ENCODE measurements at regions not wholly inside any gene's neighbourhood (a gene's known extent, or its start where the extent isn't known, plus 50 kb on each side); places are given as distances from the start of the nearest gene placed in this dataset.
A peak's percentile ranks its signal among the peaks of the same experiment; 100 is the strongest.

DNA sequence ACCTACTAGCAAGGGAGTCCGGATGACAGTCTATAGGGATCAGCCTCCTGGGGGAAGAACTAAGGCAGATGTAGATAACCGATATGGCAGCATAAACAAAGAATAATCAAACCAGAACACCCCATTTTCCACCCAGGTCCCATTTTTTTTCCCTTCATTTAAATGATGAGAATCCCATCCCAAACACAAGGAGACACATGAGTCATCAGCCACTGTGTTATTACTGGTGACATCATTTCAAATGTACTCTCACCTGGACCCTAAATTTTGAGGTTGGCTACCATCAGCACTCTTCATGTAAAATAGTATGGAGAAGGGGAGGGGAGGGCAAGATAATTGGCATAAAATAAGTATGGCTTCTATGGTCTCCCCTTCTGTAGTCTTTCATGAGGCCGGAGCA, 108.9 kb upstream of the GUCA2B start:
- Mint-ChIP-seq H3K27me3 (ENCODE audit: low read depth) (peaks cover 14% of the 10 kb centered on the region), H3K9me3 (no peaks in the 10 kb centered on the region), H3K36me3 (ENCODE audit: low read depth) (no peaks in the 10 kb centered on the region), H3K4me3 (ENCODE audit: low read depth) (no peak overlapping the region), H3K27ac (no peak overlapping the region), H3K4me1 (ENCODE audit: low read depth) (no peaks in the 10 kb centered on the region)
- intact Hi-C loops (cut with micrococcal nuclease): no loop called here
- no peak for DNase-seq (ENCODE audit: low spot score)

DNA sequence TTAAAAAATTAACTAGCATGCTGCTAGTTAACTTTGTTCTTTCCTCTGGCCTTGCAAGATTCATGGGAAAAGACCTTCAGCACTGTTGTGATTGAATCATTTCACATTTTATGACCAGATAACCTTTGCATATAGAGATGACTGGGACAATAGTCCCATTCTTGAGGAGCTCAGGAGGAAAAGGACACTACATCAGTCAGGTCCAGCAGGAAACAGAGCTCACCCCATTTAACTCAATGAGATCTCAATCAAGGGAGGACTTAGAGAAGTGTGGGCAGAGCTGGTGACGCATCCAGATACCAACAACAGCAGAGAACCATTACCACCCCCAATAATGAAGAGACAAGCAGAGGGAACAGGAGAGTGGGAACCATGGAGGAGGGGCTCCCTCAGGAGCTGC, 109.4 kb upstream of the GUCA2B start:
- DNase-seq (ENCODE audit: low spot score): no peak
- H3K27ac Mint-ChIP-seq: no peak overlapping the region
- H3K4me1 Mint-ChIP-seq (ENCODE audit: low read depth): no peaks in the 10 kb centered on the region
- H3K27me3 Mint-ChIP-seq (ENCODE audit: low read depth): peaks cover 9% of the 10 kb centered on the region
- no peaks in the 10 kb centered on the region for H3K9me3 Mint-ChIP-seq
- H3K4me3 Mint-ChIP-seq (ENCODE audit: low read depth): no peak overlapping the region
- intact Hi-C loops (cut with micrococcal nuclease): no loop called here
- H3K36me3 Mint-ChIP-seq (ENCODE audit: low read depth): no peaks in the 10 kb centered on the region

DNA sequence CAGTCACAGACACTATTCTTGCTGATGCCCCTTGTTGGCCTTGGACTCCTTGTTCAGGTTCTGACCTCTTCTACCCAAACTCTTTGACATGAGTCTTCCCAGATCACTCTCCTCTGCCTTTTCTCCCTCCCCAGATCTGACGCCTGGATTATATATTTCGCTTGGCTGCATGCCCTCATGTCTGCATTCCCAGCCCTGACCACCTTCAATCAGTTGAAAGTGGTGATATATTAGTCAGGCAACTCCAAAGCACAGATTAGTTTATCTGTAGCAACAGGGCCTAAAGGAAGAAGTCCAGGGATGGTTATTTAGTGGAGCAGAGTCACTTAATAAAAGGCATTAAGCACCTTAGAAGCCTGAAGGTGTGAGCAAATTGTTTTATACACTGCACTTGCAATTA, 110.0 kb upstream of the GUCA2B start:
- Mint-ChIP-seq H3K27me3 (ENCODE audit: low read depth) (peaks cover 8% of the 10 kb centered on the region), H3K4me3 (ENCODE audit: low read depth) (no peak overlapping the region), H3K36me3 (ENCODE audit: low read depth) (no peaks in the 10 kb centered on the region), H3K4me1 (ENCODE audit: low read depth) (no peaks in the 10 kb centered on the region), H3K27ac (no peak overlapping the region), H3K9me3 (no peaks in the 10 kb centered on the region)
- no peak for DNase-seq (ENCODE audit: low spot score)
- intact Hi-C loops (cut with micrococcal nuclease): no loop called here

DNA sequence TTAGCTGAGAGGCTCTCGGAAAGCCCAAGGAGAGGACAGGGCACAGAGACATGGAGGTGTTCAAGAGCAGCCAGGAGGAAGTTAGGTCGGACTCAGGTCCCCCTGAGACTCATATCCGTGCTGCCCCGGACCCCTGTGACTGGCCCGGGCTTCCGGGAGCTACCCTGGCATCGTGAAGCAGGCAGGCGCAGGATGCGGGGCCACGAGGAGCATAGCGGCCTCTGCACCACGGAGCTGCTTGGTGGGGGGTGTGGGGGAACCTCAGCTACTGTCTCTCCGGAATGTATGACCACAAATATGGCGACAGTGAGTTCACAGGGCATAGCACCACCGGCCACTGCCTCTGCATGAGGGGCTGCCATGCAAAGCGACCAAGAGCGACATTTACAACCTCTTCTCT, 112.2 kb upstream of the GUCA2B start:
- no peak overlapping the region for H3K27ac Mint-ChIP-seq
- no peaks in the 10 kb centered on the region for H3K9me3 Mint-ChIP-seq
- no peaks in the 10 kb centered on the region for H3K4me1 Mint-ChIP-seq (ENCODE audit: low read depth)
- DNase-seq (ENCODE audit: low spot score): no peak
- intact Hi-C loops (cut with micrococcal nuclease): no loop called here
- peaks cover 10% of the 10 kb centered on the region for H3K27me3 Mint-ChIP-seq (ENCODE audit: low read depth)
- no peaks in the 10 kb centered on the region for H3K36me3 Mint-ChIP-seq (ENCODE audit: low read depth)
- H3K4me3 Mint-ChIP-seq (ENCODE audit: low read depth): no peak overlapping the region

DNA sequence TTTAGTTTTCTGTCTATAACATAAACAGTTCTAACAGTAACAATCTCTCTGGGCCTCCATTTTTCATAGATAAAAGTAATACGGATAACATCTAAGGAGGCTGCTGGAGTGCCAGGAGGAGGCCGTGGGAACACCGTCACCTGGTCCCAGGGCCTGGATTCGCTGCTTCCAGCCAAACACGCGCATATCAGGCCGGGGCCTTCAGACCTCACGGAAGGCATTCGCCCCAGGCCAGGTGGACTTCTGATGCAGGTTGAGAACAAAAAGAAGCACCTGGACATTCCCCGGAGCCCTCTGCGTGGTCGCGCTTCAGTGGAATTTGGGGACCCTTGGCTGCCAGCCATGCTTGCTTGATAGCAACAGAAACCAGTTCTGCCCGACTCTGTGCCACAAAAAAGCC, 113.1 kb upstream of the GUCA2B start:
- Mint-ChIP-seq H3K4me1 (ENCODE audit: low read depth) (no peaks in the 10 kb centered on the region), H3K27ac (no peak overlapping the region), H3K27me3 (ENCODE audit: low read depth) (peaks cover 10% of the 10 kb centered on the region), H3K4me3 (ENCODE audit: low read depth) (no peak overlapping the region), H3K9me3 (no peaks in the 10 kb centered on the region), H3K36me3 (ENCODE audit: low read depth) (no peaks in the 10 kb centered on the region)
- intact Hi-C loops (cut with micrococcal nuclease): no loop called here
- no peak for DNase-seq (ENCODE audit: low spot score)

DNA sequence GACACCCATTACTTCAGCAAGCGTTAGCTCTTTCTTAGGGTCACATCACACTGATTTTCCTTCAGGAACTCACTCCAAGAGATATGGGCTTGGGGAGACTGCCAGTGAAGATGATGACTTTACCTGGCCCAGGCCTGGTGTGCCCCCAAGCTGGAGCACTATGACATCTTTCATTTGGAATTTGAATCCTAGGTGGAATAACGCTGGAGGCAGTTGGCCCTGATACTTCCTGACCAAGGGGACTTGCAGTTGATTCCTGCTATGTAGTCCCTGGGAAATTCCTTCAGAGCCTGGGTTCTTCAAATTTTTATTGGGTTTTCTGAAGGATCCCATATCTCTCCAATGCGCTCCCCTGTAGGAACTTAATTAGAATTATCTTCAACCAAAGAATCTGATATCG, 114.9 kb upstream of the GUCA2B start:
- Mint-ChIP-seq H3K9me3 (no peaks in the 10 kb centered on the region), H3K27ac (no peak overlapping the region), H3K27me3 (ENCODE audit: low read depth) (peaks cover 14% of the 10 kb centered on the region), H3K4me1 (ENCODE audit: low read depth) (peaks cover 8% of the 10 kb centered on the region), H3K4me3 (ENCODE audit: low read depth) (no peak overlapping the region), H3K36me3 (ENCODE audit: low read depth) (no peaks in the 10 kb centered on the region)
- intact Hi-C loops (cut with micrococcal nuclease): loop anchor here (5.0 to 10.0 kb wide), 3 partner anchors 113 to 463 kb away; no protein-coding TSS in a partner anchor
- DNase-seq (ENCODE audit: low spot score): no peak

DNA sequence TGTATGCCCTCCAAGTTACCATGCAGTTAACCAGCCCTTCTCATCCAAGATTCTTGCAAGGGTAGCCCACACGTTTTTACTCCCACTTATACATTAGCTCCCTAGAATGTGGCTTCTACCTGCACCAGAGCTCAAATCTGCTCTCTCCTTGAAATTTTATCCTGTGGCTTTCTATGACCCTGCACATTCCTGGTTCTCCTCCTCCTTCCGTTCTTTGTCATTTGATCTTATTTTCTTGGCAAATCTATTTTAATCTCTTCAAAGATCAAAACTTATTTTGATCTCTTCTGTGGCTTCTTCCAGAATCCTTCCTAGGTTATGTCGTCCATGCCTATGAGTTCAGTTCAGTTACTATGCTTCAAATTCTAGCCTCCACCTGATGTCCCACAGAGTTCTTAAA, 115.6 kb upstream of the GUCA2B start:
- Mint-ChIP-seq H3K27ac (no peak overlapping the region), H3K4me1 (ENCODE audit: low read depth) (peaks cover 8% of the 10 kb centered on the region), H3K9me3 (no peaks in the 10 kb centered on the region), H3K4me3 (ENCODE audit: low read depth) (no peak overlapping the region), H3K27me3 (ENCODE audit: low read depth) (peaks cover 14% of the 10 kb centered on the region), H3K36me3 (ENCODE audit: low read depth) (no peaks in the 10 kb centered on the region)
- no peak for DNase-seq (ENCODE audit: low spot score)
- intact Hi-C loops (cut with micrococcal nuclease): loop anchor here (5.0 to 10.0 kb wide), 3 partner anchors 113 to 463 kb away; no protein-coding TSS in a partner anchor

DNA sequence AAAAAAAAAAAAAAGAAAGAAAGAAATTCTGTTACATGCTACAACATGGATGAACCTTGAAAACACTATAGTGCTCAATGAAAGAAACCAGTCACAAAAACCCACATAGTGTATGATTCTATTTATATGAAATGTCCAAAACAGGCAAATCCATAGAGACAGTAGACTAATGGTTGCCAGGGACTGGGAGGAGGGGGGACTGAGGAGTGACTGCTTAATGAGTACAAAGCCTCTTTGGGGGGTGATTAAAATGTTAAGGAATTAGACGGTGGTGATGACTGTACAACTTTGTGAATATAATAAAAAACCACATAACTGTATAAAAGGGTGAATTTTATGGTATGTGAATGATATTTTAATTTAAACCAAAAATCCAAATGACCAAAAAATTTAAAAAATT, 116.0 kb upstream of the GUCA2B start:
- H3K9me3 Mint-ChIP-seq: no peaks in the 10 kb centered on the region
- peaks cover 14% of the 10 kb centered on the region for H3K27me3 Mint-ChIP-seq (ENCODE audit: low read depth)
- no peak overlapping the region for H3K27ac Mint-ChIP-seq
- intact Hi-C loops (cut with micrococcal nuclease): loop anchor here (5.0 to 10.0 kb wide), 3 partner anchors 112 to 462 kb away; no protein-coding TSS in a partner anchor
- H3K36me3 Mint-ChIP-seq (ENCODE audit: low read depth): no peaks in the 10 kb centered on the region
- H3K4me3 Mint-ChIP-seq (ENCODE audit: low read depth): no peak overlapping the region
- H3K4me1 Mint-ChIP-seq (ENCODE audit: low read depth): peaks cover 9% of the 10 kb centered on the region
- DNase-seq (ENCODE audit: low spot score): no peak

DNA sequence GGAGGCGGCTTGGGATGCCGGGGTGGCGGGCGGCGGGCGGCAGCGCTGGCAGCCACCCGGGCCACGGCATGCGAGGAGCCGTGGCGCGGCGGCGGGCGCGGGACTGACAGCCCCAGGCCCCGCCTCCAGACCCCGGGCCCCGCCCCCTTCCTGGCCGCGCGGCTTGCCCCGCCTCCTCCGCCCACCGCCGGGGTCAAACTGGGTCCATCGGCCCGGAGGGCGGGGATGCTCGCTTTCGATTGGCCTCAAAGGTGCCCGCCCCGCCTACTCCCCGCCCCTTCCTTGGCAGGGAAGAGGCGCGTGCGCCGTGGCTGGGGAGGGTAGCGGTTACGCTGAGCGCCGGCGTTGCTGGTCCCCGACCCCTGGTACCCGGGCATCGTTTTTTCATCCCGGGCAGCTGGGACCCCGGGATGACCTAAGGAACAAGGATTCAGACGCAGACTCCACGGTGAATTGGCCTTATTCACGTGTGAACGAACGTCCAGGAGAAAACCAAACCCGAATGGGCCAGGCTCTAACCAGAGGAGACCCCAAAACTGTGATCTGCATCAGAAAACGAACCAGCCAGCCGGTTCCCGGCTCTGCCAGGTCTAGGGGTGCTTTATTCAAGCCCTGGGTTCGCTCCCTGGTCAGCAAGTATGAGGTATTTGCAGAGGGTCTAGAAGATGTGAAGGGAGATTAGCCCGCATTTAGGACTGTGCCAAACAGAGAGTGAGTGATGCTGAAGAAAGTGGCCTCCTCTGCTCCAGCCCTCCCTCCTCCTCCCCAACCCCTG, 117.2 kb upstream of the GUCA2B start:
- no peak overlapping the region for H3K27ac Mint-ChIP-seq
- DNase-seq (ENCODE audit: low spot score): peak; percentile 94
- H3K4me1 Mint-ChIP-seq (ENCODE audit: low read depth): peaks cover 17% of the 10 kb centered on the region
- H3K9me3 Mint-ChIP-seq: no peaks in the 10 kb centered on the region
- intact Hi-C loops (cut with micrococcal nuclease): loop anchor here (5.0 to 10.0 kb wide), 3 partner anchors 111 to 461 kb away; no protein-coding TSS in a partner anchor
- H3K27me3 Mint-ChIP-seq (ENCODE audit: low read depth): peaks cover 14% of the 10 kb centered on the region
- peak overlapping the region; percentile 78 for H3K4me3 Mint-ChIP-seq (ENCODE audit: low read depth)
- H3K36me3 Mint-ChIP-seq (ENCODE audit: low read depth): no peaks in the 10 kb centered on the region

DNA sequence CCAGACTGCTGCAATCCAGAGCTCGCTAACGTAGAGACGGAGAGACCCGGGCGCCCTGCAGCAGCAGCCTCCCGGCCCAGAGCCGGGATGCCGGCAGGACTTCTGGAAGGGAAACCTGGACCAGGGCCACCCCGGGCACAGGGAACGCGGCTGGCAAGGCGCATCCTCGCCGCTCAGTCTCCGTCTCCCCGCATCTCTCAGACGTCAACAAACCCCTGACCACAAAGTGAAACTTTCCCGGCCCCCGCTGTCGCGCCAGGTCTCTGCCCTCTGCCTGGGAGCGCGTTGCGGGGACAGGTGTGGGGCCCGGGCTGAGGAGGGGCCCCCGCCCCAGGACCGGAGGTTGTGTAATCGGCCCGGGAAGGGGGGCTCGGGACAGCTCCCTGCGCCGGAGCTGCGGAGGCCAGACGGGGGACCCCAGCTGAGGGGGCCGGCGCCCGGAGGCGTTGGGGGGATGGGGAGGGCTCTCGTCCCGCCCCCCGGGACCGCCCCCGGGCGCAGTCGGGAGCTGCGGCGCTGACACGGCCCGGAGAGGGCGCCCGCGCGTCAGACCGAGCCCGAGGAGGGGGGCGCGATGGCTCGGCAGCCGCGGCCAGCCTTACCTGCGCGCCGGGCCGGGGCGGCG, 116.6 kb upstream of the HIVEP3 start:
- H3K27ac Mint-ChIP-seq: peak overlapping the region; percentile 49
- peak overlapping the region; percentile 77 for H3K4me3 Mint-ChIP-seq (ENCODE audit: low read depth)
- H3K9me3 Mint-ChIP-seq: no peaks in the 10 kb centered on the region
- no peaks in the 10 kb centered on the region for H3K36me3 Mint-ChIP-seq (ENCODE audit: low read depth)
- H3K4me1 Mint-ChIP-seq (ENCODE audit: low read depth): peaks cover 18% of the 10 kb centered on the region
- DNase-seq (ENCODE audit: low spot score): no peak
- peaks cover 14% of the 10 kb centered on the region for H3K27me3 Mint-ChIP-seq (ENCODE audit: low read depth)
- intact Hi-C loops (cut with micrococcal nuclease): loop anchor here (5.0 to 10.0 kb wide), 3 partner anchors 111 to 461 kb away; no protein-coding TSS in a partner anchor

DNA sequence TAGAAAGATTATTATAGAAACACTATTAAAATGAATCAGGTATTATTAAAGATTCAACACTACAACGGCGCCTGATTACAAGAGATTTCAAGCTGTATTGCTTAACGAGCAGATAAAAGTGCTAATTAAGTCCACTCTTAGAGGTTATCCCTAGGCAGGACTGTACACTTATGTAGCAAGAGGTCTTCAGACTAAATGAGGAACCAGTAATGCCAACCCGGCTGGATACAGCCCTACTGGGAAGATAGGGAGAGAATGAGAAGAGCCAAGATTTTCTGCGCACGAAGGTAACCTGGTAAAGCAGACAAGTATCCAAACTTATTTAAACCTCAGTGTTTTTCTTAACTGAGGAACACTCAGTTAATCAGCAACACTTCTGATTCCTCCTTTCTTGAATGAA, 115.7 kb upstream of the HIVEP3 start:
- DNase-seq (ENCODE audit: low spot score): no peak
- intact Hi-C loops (cut with micrococcal nuclease): loop anchor here (10.0 kb wide), 2 partner anchors 110 to 460 kb away; no protein-coding TSS in a partner anchor
- Mint-ChIP-seq H3K36me3 (ENCODE audit: low read depth) (no peaks in the 10 kb centered on the region), H3K27me3 (ENCODE audit: low read depth) (peaks cover 14% of the 10 kb centered on the region), H3K27ac (peak overlapping the region; percentile 49), H3K4me1 (ENCODE audit: low read depth) (peaks cover 18% of the 10 kb centered on the region), H3K4me3 (ENCODE audit: low read depth) (peak overlapping the region; percentile 77), H3K9me3 (no peaks in the 10 kb centered on the region)

DNA sequence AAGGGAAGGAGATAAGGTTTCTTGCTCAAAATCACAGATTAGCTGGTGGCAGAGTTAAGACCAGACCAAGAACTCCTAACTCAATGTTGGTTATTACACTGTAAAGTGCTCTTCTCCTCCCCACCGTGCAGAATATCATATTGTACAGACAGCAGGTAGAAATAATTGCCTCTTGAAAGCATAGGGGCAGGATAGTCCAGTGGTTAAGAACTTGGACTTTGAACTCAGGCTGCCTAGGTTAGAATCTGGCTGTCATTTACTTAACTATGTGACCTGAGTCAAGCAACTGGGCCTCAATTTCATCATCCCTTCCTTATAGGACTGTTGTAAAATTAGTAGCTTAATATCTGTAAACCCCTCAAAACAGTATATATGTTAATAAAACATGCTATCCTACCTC, 114.9 kb upstream of the HIVEP3 start:
- peaks cover 18% of the 10 kb centered on the region for H3K4me1 Mint-ChIP-seq (ENCODE audit: low read depth)
- intact Hi-C loops (cut with micrococcal nuclease): loop anchor here (10.0 kb wide), 2 partner anchors 109 to 459 kb away; no protein-coding TSS in a partner anchor
- peaks cover 14% of the 10 kb centered on the region for H3K27me3 Mint-ChIP-seq (ENCODE audit: low read depth)
- no peaks in the 10 kb centered on the region for H3K36me3 Mint-ChIP-seq (ENCODE audit: low read depth)
- H3K27ac Mint-ChIP-seq: no peak overlapping the region
- H3K9me3 Mint-ChIP-seq: no peaks in the 10 kb centered on the region
- DNase-seq (ENCODE audit: low spot score): no peak
- H3K4me3 Mint-ChIP-seq (ENCODE audit: low read depth): no peak overlapping the region

DNA sequence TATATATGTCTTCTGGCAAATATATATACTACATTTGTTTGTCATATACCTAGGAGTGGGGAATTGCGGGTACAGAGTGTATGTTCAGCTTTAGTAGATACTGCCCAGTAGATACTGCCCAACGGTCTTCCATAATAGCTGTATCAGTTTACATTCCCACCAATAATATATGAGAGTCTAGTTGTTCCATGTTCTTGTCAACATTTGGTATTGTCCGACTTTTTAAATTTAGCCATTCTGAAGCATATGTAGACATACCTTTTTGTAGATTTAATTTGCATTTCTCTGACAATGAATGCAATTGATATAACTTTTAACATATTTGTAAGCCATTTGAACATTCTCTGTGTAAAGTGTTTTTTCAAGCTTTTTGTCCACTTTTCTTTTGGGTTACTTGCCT, 99.0 kb upstream of the HIVEP3 start:
- Mint-ChIP-seq H3K4me3 (ENCODE audit: low read depth) (no peak overlapping the region), H3K27ac (no peak overlapping the region), H3K27me3 (ENCODE audit: low read depth) (peaks cover 7% of the 10 kb centered on the region), H3K9me3 (peaks cover 9% of the 10 kb centered on the region), H3K4me1 (ENCODE audit: low read depth) (peaks cover 21% of the 10 kb centered on the region), H3K36me3 (ENCODE audit: low read depth) (no peaks in the 10 kb centered on the region)
- intact Hi-C loops (cut with micrococcal nuclease): loop anchor here (2.0 to 5.0 kb wide), 2 partner anchors 80 to 155 kb away; no protein-coding TSS in a partner anchor
- no peak for DNase-seq (ENCODE audit: low spot score)
